HT1080 (cell line): ENCODE measurements at regions not wholly inside any gene's neighbourhood (a gene's known extent, or its start where the extent isn't known, plus 50 kb on each side); places are given as distances from the start of the nearest gene placed in this dataset.
"Not testable (repeated sequence)": the region's sequence is repeated elsewhere in the genome, so short reads cannot be mapped to it uniquely, and the experiment has no call there.

Experiments
- DNase-seq: peaks from one replicate; pipeline ENCODE4 v3.0.0-alpha.2; 2015; ENCODE audit warnings: low read depth

- no peak for DNase-seq
These were observed 51.2 kb upstream of the PRR5 start for GRCh38 chr22:44650806-44651205.

- DNase-seq: no peak
These were observed 53.0 kb upstream of the PRR5 start for GRCh38 chr22:44648821-44649565.

GRCh38 chr22:44648085-44648820 lies 53.8 kb upstream of the PRR5 start:
- DNase-seq: no peak

- DNase-seq: no peak
These were observed 54.9 kb upstream of the PRR5 start for GRCh38 chr22:44647141-44647540.

- DNase-seq: no peak
These were observed 55.3 kb upstream of the PRR5 start for GRCh38 chr22:44646668-44647067.

- no peak for DNase-seq
These were observed 55.9 kb upstream of the PRR5 start for GRCh38 chr22:44646141-44646540.

- DNase-seq: no peak
These were observed 56.5 kb upstream of the PRR5 start for GRCh38 chr22:44645531-44645930.

GRCh38 chr22:44645083-44645482 lies 56.9 kb upstream of the PRR5 start:
- no peak for DNase-seq

- not testable (repeated sequence) for DNase-seq
These were observed 58.4 kb upstream of the PRR5 start for GRCh38 chr22:44643526-44644101.

- DNase-seq: no peak
These were observed 59.8 kb upstream of the PRR5 start for GRCh38 chr22:44642096-44642644.

GRCh38 chr22:44640618-44641155 lies 61.3 kb upstream of the PRR5 start:
- DNase-seq: no peak

- no peak for DNase-seq
These were observed 62.0 kb upstream of the PRR5 start for GRCh38 chr22:44639891-44640617.

- no peak for DNase-seq
These were observed 62.8 kb upstream of the PRR5 start for GRCh38 chr22:44638971-44639760.

- DNase-seq: not testable (repeated sequence)
These were observed 65.3 kb upstream of the PRR5 start for GRCh38 chr22:44636502-44637206.

GRCh38 chr22:44635567-44635966 lies 66.4 kb upstream of the PRR5 start:
- not testable (repeated sequence) for DNase-seq

- DNase-seq: no peak
These were observed 67.3 kb upstream of the PRR5 start for GRCh38 chr22:44634426-44635321.

- no peak for DNase-seq
These were observed 68.4 kb upstream of the PRR5 start for GRCh38 chr22:44633647-44634046.

- no peak for DNase-seq
These were observed 69.2 kb upstream of the PRR5 start for GRCh38 chr22:44632541-44633396.
